ENCODE measurements at regions not wholly inside any gene's neighbourhood (a gene's known extent, or its start where the extent isn't known, plus 50 kb on each side); places are given as distances from the start of the nearest gene placed in this dataset.

DNA sequence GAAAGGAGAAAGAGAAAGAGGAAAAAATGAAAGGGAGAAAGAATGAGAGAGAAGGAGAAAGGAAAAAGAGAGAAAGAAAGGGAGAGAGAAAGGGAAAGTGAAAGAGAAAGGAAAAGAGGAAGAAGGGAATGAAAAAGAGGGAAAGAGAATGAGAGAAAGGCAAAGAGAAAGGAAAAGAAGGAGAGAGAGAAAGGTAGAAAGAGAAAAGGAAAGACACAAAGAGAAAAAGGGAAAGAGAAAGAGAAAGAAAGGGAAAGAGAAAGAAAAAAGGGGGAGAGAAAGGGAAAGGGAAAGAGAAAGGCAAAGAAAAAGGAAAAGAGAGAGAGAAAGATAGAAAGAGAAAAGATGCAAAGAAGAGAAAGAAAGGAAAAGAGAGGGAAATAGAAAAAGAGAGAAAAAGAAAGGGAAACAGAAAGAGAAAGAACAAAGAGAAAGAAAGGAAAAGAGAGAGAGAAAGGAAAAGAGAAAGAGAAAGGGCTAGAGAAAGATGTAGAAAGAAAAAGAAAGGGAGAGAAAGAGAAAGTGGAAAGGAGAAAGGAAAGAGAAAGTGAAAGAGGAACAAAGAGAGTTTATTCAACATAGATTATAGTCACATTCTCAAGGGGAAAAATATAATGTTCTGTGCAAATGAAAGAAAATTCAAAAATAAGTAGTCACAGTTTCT is 165.2 kb downstream of the TMEM38B start:
- H3K27me3 ChIP-seq (replicated peaks in 1 of 2; ENCODE audit: control insufficient read depth in 2 of 2, extremely low read depth in 1 of 2, insufficient read depth in 2 of 2, low read length in 1 of 2), result no peaks in the 10 kb centered on the region
- Mint-ChIP-seq H3K9me3 (peaks cover 0 to 6% (median 0%) of the 10 kb centered on the region in 3 donors), H3K27me3 (no peaks in the 10 kb centered on the region), H3K36me3 (no peaks in the 10 kb centered on the region), H3K4me3 (peak overlapping the region in 2 of 3 donors; percentile 11 to 43), H3K27ac (peak overlapping the region; percentile 51 to 61), H3K4me1 (peaks cover 25 to 35% (median 25%) of the 10 kb centered on the region in 3 donors)
- peaks cover 13 to 18% of the 10 kb centered on the region in 2 experiments for H3K4me1 ChIP-seq (ENCODE audit: control insufficient read depth in 1 of 2, extremely low read depth in 1 of 2, insufficient read depth in 2 of 2, low read length in 2 of 2)
- H3K9me3 ChIP-seq, result no peaks in the 10 kb centered on the region
- ChIA-PET POLR2A (no interaction called here), CTCF (no interaction called here)
- ATAC-seq (replicated peaks in 1 of 4) (no peak), DNase-seq (no peak)
- no peak overlapping the region for H3K27ac ChIP-seq (ENCODE audit: low read length)
- no peaks in the 10 kb centered on the region for H3K36me3 ChIP-seq (ENCODE audit: control insufficient read depth in 2 of 2, extremely low read depth in 1 of 2, insufficient read depth in 1 of 2, low read length in 1 of 2)
- H3K4me3 ChIP-seq (ENCODE audit: control insufficient read depth in 1 of 2, extremely low read depth in 1 of 2, low read length in 1 of 2), result no peak overlapping the region

DNA sequence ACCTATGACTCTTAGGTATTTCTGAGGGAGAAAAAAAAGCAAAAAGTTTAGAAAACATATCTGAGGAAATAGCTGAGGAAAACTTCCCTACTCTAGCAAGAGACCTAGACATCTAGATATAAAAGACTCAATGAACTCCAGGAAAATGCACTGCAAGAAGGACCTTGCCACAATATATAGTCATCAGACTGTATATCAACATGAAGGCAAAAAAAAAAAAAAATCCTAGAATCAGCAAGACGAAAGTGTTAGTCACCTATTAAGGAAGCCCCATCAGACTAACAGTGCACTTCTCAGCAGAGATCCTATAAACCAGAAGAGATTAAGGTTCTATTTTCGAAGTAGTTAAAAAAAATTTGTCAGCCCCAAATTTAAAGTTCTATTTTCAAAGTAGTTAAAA is 166.2 kb downstream of the TMEM38B start:
- ChIA-PET CTCF (no interaction called here), POLR2A (no interaction called here)
- H3K27ac Mint-ChIP-seq, result no peak overlapping the region
- H3K27ac ChIP-seq (ENCODE audit: low read length), result no peak overlapping the region
- H3K4me3 ChIP-seq (ENCODE audit: control insufficient read depth in 1 of 2, extremely low read depth in 1 of 2, low read length in 1 of 2), result no peak overlapping the region
- no peaks in the 10 kb centered on the region for H3K36me3 ChIP-seq (ENCODE audit: control insufficient read depth in 2 of 2, extremely low read depth in 1 of 2, insufficient read depth in 1 of 2, low read length in 1 of 2)
- peaks cover 0 to 2% of the 10 kb centered on the region in 2 experiments for H3K27me3 ChIP-seq (replicated peaks in 1 of 2; ENCODE audit: control insufficient read depth in 2 of 2, extremely low read depth in 1 of 2, insufficient read depth in 2 of 2, low read length in 1 of 2)
- H3K4me1 Mint-ChIP-seq, result peaks cover 25 to 35% (median 25%) of the 10 kb centered on the region in 3 donors
- DNase-seq, result no peak
- H3K4me3 Mint-ChIP-seq, result no peak overlapping the region
- WGBS (ENCODE audit: insufficient coverage), result no CpG with 5 or more reads among the region's 2 CpGs
- H3K4me1 ChIP-seq (ENCODE audit: control insufficient read depth in 1 of 2, extremely low read depth in 1 of 2, insufficient read depth in 2 of 2, low read length in 2 of 2), result peaks cover 13 to 18% of the 10 kb centered on the region in 2 experiments
- H3K9me3 ChIP-seq, result no peaks in the 10 kb centered on the region
- H3K27me3 Mint-ChIP-seq, result no peaks in the 10 kb centered on the region
- no peaks in the 10 kb centered on the region for H3K36me3 Mint-ChIP-seq
- no peak for ATAC-seq (replicated peaks in 1 of 4)
- peaks cover 0 to 6% (median 0%) of the 10 kb centered on the region in 3 donors for H3K9me3 Mint-ChIP-seq

DNA sequence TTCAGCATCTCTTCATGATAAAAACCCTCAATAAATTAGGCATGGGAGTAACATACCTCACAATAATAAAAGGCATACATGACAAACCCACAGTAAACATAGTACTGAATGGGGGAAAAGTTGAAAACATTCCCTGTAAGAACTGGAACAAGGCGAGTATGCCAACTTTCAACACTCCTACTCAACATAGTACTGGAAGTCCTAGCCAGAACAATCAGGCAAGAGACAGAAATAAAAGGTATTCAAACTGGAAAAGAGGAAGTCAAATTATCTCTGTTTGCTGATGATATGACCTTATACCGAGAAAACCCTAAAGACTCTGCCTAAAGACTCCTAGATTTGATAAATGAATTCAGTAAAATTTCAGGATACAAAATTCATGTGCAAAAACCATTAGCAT is 167.6 kb downstream of the TMEM38B start:
- Histone ChIP-seq H3K4me1 (ENCODE audit: control insufficient read depth in 1 of 2, extremely low read depth in 1 of 2, insufficient read depth in 2 of 2, low read length in 2 of 2) (peaks cover 13 to 18% of the 10 kb centered on the region in 2 experiments), H3K9me3 (no peaks in the 10 kb centered on the region), H3K27ac (ENCODE audit: low read length) (no peak overlapping the region), H3K4me3 (ENCODE audit: control insufficient read depth in 1 of 2, extremely low read depth in 1 of 2, low read length in 1 of 2) (no peak overlapping the region), H3K27me3 (replicated peaks in 1 of 2; ENCODE audit: control insufficient read depth in 2 of 2, extremely low read depth in 1 of 2, insufficient read depth in 2 of 2, low read length in 1 of 2) (peaks cover 0 to 2% of the 10 kb centered on the region in 2 experiments), H3K36me3 (ENCODE audit: control insufficient read depth in 2 of 2, extremely low read depth in 1 of 2, insufficient read depth in 1 of 2, low read length in 1 of 2) (no peaks in the 10 kb centered on the region)
- Mint-ChIP-seq H3K4me1 (peaks cover 25 to 30% (median 25%) of the 10 kb centered on the region in 3 donors), H3K27me3 (no peaks in the 10 kb centered on the region), H3K27ac (no peak overlapping the region), H3K36me3 (no peaks in the 10 kb centered on the region), H3K4me3 (no peak overlapping the region), H3K9me3 (peaks cover 0 to 6% (median 0%) of the 10 kb centered on the region in 3 donors)
- WGBS (ENCODE audit: insufficient coverage), result no CpG with 5 or more reads among the region's 2 CpGs
- DNase-seq (no peak), ATAC-seq (replicated peaks in 1 of 4) (no peak)
- POLR2A ChIA-PET, result no interaction called here
- CTCF ChIA-PET, result no interaction called here

DNA sequence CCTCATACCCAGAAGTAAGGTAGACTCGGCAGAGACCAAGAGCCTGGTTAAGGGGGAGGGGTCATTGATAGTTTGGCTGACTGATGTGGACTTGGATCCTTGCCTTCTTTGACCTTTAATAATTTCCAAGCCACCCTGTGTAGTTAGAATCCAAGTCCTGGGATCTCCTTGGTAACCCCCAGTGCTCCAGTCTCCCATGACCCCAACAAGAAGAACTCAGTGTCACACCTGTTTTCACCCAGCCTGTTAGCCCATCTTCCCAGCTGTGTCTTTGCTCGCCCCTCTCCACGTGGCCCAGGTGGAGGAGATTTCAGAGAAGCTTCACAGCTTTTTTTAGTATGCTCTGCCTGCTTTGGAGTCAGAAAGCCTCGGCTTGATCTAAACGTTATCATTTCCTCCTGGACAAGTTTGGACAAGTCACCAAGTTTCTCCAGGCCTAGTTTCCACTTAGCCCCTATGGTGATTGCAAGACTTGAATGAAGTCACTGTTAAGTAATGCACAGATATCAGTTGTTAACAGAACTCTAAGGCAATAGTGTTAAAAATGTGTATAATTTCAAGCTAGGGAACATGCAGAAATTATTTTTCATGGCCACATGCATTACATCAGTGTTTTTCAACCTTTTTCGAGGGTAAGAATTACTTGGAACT is 170.0 kb downstream of the TMEM38B start:
- ChIA-PET POLR2A (no interaction called here), CTCF (interaction anchor here in 1 of 2 donors (0.6 kb wide), 1 partner anchor 17 kb away, joined by 7 read pairs; no protein-coding TSS in a partner anchor)
- Histone ChIP-seq H3K36me3 (ENCODE audit: control insufficient read depth in 2 of 2, extremely low read depth in 1 of 2, insufficient read depth in 1 of 2, low read length in 1 of 2) (no peaks in the 10 kb centered on the region), H3K27me3 (replicated peaks in 1 of 2; ENCODE audit: control insufficient read depth in 2 of 2, extremely low read depth in 1 of 2, insufficient read depth in 2 of 2, low read length in 1 of 2) (peaks cover 0 to 4% of the 10 kb centered on the region in 2 experiments), H3K4me1 (ENCODE audit: control insufficient read depth in 1 of 2, extremely low read depth in 1 of 2, insufficient read depth in 2 of 2, low read length in 2 of 2) (peaks cover 0 to 2% of the 10 kb centered on the region in 2 experiments), H3K4me3 (ENCODE audit: control insufficient read depth in 1 of 2, extremely low read depth in 1 of 2, low read length in 1 of 2) (no peak overlapping the region), H3K9me3 (no peaks in the 10 kb centered on the region), H3K27ac (ENCODE audit: low read length) (no peak overlapping the region)
- no peak for DNase-seq
- H3K36me3 Mint-ChIP-seq, result no peaks in the 10 kb centered on the region
- no peak overlapping the region for H3K4me3 Mint-ChIP-seq
- 55% methylated on average over 2 of the region's 6 CpGs for WGBS (ENCODE audit: insufficient coverage)
- no peaks in the 10 kb centered on the region for H3K27me3 Mint-ChIP-seq
- H3K27ac Mint-ChIP-seq, result no peak overlapping the region
- H3K9me3 Mint-ChIP-seq, result peaks cover 0 to 3% (median 0%) of the 10 kb centered on the region in 3 donors
- peaks cover 5 to 6% (median 6%) of the 10 kb centered on the region in 3 donors for H3K4me1 Mint-ChIP-seq
- ATAC-seq (replicated peaks in 1 of 4), result no peak

DNA sequence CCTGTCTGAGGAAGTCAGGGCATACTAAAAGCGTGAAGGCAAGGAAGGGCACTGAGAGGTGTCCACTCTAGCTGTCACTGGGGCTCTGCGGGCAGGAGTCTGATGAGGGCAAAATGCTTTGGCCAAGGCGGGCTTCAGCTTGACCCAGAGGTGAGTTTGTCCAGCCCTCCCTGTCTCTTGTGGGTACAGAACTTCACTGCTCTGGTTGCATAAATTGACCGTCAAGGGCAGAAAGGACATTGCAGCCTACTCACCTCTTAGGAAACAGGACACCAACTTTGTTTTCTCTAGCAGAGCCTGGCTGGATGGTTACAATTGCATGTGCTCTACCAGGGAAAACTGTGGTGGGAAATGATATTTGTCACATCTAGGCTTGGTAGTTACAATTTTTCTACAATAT is 170.9 kb downstream of the TMEM38B start:
- H3K4me3 Mint-ChIP-seq, result no peak overlapping the region
- H3K4me1 Mint-ChIP-seq, result no peaks in the 10 kb centered on the region
- no peak for DNase-seq
- no peak overlapping the region for H3K27ac Mint-ChIP-seq
- no peaks in the 10 kb centered on the region for H3K36me3 Mint-ChIP-seq
- 82% methylated on average over 3 of the region's 4 CpGs for WGBS (ENCODE audit: insufficient coverage)
- H3K27me3 Mint-ChIP-seq, result peaks cover 1 to 2% of the 10 kb centered on the region in 2 donors
- H3K9me3 Mint-ChIP-seq, result peaks cover 0 to 3% (median 0%) of the 10 kb centered on the region in 3 donors
- Histone ChIP-seq H3K9me3 (no peaks in the 10 kb centered on the region), H3K4me1 (ENCODE audit: control insufficient read depth in 1 of 2, extremely low read depth in 1 of 2, insufficient read depth in 2 of 2, low read length in 2 of 2) (no peaks in the 10 kb centered on the region), H3K4me3 (ENCODE audit: control insufficient read depth in 1 of 2, extremely low read depth in 1 of 2, low read length in 1 of 2) (no peak overlapping the region), H3K36me3 (ENCODE audit: control insufficient read depth in 2 of 2, extremely low read depth in 1 of 2, insufficient read depth in 1 of 2, low read length in 1 of 2) (no peaks in the 10 kb centered on the region), H3K27me3 (replicated peaks in 1 of 2; ENCODE audit: control insufficient read depth in 2 of 2, extremely low read depth in 1 of 2, insufficient read depth in 2 of 2, low read length in 1 of 2) (peaks cover 0 to 4% of the 10 kb centered on the region in 2 experiments), H3K27ac (ENCODE audit: low read length) (no peak overlapping the region)
- POLR2A ChIA-PET, result no interaction called here
- ATAC-seq (replicated peaks in 1 of 4), result no peak
- CTCF ChIA-PET, result no interaction called here

DNA sequence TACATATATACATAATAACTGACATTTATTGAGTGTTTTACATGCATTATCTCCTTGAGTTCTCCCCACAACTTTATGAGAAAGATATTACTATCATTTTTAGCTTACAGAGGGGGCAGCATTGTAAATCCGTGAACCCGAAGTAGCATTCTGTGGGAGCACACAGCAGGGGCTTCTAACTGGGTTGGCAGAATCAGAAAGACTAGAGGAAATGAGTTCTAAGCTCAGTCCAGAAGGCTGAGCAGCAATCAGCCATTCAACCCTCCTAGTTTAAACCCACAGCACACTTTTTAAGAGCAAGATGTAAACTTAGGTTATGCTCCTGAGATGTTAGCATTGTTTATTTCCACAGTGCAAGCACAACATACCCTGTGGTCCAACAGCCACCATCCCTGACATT is 177.2 kb downstream of the TMEM38B start:
- no peak overlapping the region for H3K4me3 Mint-ChIP-seq
- no peaks in the 10 kb centered on the region for H3K9me3 ChIP-seq
- H3K27me3 Mint-ChIP-seq, result peaks cover 3 to 7% of the 10 kb centered on the region in 2 donors
- H3K27me3 ChIP-seq (replicated peaks in 1 of 2; ENCODE audit: control insufficient read depth in 2 of 2, extremely low read depth in 1 of 2, insufficient read depth in 2 of 2, low read length in 1 of 2), result peaks cover 0 to 2% of the 10 kb centered on the region in 2 experiments
- no peak overlapping the region for H3K4me3 ChIP-seq (ENCODE audit: control insufficient read depth in 1 of 2, extremely low read depth in 1 of 2, low read length in 1 of 2)
- CTCF ChIA-PET, result interaction anchor here in 1 of 2 donors (0.7 kb wide), 1 partner anchor 21 kb away, joined by 3 read pairs; no protein-coding TSS in a partner anchor
- DNase-seq, result no peak
- ATAC-seq (replicated peaks in 1 of 4), result no peak
- no peaks in the 10 kb centered on the region for H3K4me1 ChIP-seq (ENCODE audit: control insufficient read depth in 1 of 2, extremely low read depth in 1 of 2, insufficient read depth in 2 of 2, low read length in 2 of 2)
- no peaks in the 10 kb centered on the region for H3K9me3 Mint-ChIP-seq
- POLR2A ChIA-PET, result no interaction called here
- H3K4me1 Mint-ChIP-seq, result peaks cover 2 to 4% (median 3%) of the 10 kb centered on the region in 3 donors
- no peaks in the 10 kb centered on the region for H3K36me3 ChIP-seq (ENCODE audit: control insufficient read depth in 2 of 2, extremely low read depth in 1 of 2, insufficient read depth in 1 of 2, low read length in 1 of 2)
- 92% methylated on average over 2 of the region's 2 CpGs for WGBS (ENCODE audit: insufficient coverage)
- H3K36me3 Mint-ChIP-seq, result no peaks in the 10 kb centered on the region
- H3K27ac Mint-ChIP-seq, result no peak overlapping the region
- no peak overlapping the region for H3K27ac ChIP-seq (ENCODE audit: low read length)

Data from T-cell (primary cell).